MCF 10A (cell line): ENCODE measurements at regions not wholly inside any gene's neighbourhood (a gene's known extent, or its start where the extent isn't known, plus 50 kb on each side); places are given as distances from the start of the nearest gene placed in this dataset.

ENCODE experiments used
- BruUV-seq: library from RNA; stranded (reverse); fragments of 400-500 nt; replicated peaks from 2 replicates; lab custom pipeline; 2021; lab: Mats Ljungman, UMichigan
- CTCF ChIA-PET: fragments of 300-600 bp; sonication (Branson Sonifier 250); formaldehyde crosslinking; extraction: SDS; loops from one replicate; lab custom pipeline; 2021; ENCODE audit warnings: antibody characterized with exemption, inconsistent platforms; lab: Yijun Ruan, JAX
- POLR2A ChIA-PET: fragments of 300-600, 350-650 bp; sonication (Branson Sonifier 250); formaldehyde crosslinking; extraction: SDS; loops from one replicate; lab custom pipeline; 2020; ENCODE audit warnings: antibody characterized with exemption, inconsistent platforms; lab: Yijun Ruan, JAX
- DNase-seq: peaks from one replicate; pipeline ENCODE4 v3.0.0-alpha.2; 2018; ENCODE audit not compliant: unreplicated experiment
- H3K27ac Mint-ChIP-seq: one replicate; pipeline ENCODE4 v1.8.0; 2022; ENCODE audit warnings: mild to moderate bottlenecking, low read depth, mixed read lengths; ENCODE audit not compliant: unreplicated experiment
- H3K27me3 Mint-ChIP-seq: one replicate; pipeline ENCODE4 v1.8.0; 2022; ENCODE audit warnings: mixed read lengths; ENCODE audit not compliant: insufficient read depth, unreplicated experiment
- H3K36me3 Mint-ChIP-seq: one replicate; pipeline ENCODE4 v1.8.0; 2022; ENCODE audit warnings: mild to moderate bottlenecking, moderate library complexity, mixed read lengths; ENCODE audit not compliant: insufficient read depth, unreplicated experiment
- H3K4me1 Mint-ChIP-seq: one replicate; pipeline ENCODE4 v1.8.0; 2022; ENCODE audit warnings: mixed read lengths; ENCODE audit not compliant: insufficient read depth, unreplicated experiment
- H3K4me3 Mint-ChIP-seq: one replicate; pipeline ENCODE4 v1.8.0; 2022; ENCODE audit warnings: mild to moderate bottlenecking, moderate library complexity, mixed read lengths; ENCODE audit not compliant: unreplicated experiment
- H3K9me3 Mint-ChIP-seq: one replicate; pipeline ENCODE4 v1.8.0; 2022; ENCODE audit warnings: mixed read lengths; ENCODE audit not compliant: unreplicated experiment
- intact Hi-C: fragments of 100-400 bp; cut with micrococcal nuclease; formaldehyde crosslinking; loops from 2 replicates; pipeline ENCODE4 v1.14.1; 2022
- TF ChIP-seq, protein P1 (sequence below): fragments of 200-600 bp; IDR thresholded peaks from one replicate; pipeline ENCODE4 v1.8.0; 2022; ENCODE audit warnings: antibody characterized with exemption, mild to moderate bottlenecking; ENCODE audit not compliant: unreplicated experiment

DNA sequence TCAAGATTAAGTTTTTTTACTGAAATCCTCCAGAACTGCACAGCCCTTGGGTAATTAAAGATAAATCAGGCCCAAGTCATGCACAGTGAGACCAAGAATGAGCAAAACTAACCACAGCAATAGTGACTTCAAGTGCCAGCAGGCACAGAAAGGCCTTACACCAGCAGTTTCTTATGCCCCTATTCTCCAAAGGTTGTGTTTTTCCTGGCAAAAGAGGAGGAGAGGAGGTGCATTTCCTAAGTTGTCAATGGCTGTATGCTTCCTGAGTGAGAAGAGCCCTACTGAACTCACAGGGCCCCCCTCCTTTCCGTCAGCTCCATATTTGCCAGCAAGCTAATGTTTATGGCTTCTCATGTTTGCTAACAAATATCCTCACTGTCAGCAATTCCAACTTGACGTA, 418.7 kb upstream of the INTU start:
- no peaks in the 10 kb centered on the region for H3K9me3 Mint-ChIP-seq
- peaks cover 3% of the 10 kb centered on the region for H3K4me1 Mint-ChIP-seq
- no peaks in the 10 kb centered on the region for H3K27me3 Mint-ChIP-seq
- no peak overlapping the region for H3K4me3 Mint-ChIP-seq
- no peaks in the 10 kb centered on the region for H3K36me3 Mint-ChIP-seq
- intact Hi-C loops: no loop called here
- BruUV-seq: no TSS peak
- ChIA-PET CTCF (no interaction called here), POLR2A (no interaction called here)
- H3K27ac Mint-ChIP-seq: no peak overlapping the region
- DNase-seq: no peak
- TF ChIP-seq, protein P1, sequence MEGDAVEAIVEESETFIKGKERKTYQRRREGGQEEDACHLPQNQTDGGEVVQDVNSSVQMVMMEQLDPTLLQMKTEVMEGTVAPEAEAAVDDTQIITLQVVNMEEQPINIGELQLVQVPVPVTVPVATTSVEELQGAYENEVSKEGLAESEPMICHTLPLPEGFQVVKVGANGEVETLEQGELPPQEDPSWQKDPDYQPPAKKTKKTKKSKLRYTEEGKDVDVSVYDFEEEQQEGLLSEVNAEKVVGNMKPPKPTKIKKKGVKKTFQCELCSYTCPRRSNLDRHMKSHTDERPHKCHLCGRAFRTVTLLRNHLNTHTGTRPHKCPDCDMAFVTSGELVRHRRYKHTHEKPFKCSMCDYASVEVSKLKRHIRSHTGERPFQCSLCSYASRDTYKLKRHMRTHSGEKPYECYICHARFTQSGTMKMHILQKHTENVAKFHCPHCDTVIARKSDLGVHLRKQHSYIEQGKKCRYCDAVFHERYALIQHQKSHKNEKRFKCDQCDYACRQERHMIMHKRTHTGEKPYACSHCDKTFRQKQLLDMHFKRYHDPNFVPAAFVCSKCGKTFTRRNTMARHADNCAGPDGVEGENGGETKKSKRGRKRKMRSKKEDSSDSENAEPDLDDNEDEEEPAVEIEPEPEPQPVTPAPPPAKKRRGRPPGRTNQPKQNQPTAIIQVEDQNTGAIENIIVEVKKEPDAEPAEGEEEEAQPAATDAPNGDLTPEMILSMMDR: no peak

DNA sequence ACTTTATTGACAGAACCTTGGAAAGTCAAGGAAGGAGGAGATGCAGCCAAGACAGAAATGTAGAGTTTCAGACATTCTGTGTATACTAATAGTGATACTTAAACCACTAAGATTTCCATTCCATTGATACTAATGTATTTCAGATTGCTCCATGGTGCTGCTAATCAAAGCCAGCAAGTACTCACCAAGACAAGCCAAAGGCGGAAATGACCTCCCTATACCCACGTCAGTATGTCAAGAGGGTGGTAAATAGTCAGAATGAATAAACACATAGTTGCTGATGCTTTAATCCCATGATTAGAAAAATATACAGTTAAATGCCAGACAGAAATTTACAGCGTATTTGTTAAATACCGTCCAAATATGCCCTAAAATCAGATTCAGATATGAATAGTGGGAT, 417.8 kb upstream of the INTU start:
- Mint-ChIP-seq H3K27me3 (no peaks in the 10 kb centered on the region), H3K36me3 (no peaks in the 10 kb centered on the region), H3K4me1 (peaks cover 7% of the 10 kb centered on the region), H3K27ac (no peak overlapping the region), H3K9me3 (no peaks in the 10 kb centered on the region), H3K4me3 (no peak overlapping the region)
- BruUV-seq: no TSS peak
- POLR2A ChIA-PET: no interaction called here
- TF ChIP-seq, protein P1: no peak
- DNase-seq: no peak
- CTCF ChIA-PET: interaction anchor here (0.6 kb wide), 1 partner anchor 87 kb away, joined by 4 read pairs; no protein-coding TSS in a partner anchor
- intact Hi-C loops: no loop called here

DNA sequence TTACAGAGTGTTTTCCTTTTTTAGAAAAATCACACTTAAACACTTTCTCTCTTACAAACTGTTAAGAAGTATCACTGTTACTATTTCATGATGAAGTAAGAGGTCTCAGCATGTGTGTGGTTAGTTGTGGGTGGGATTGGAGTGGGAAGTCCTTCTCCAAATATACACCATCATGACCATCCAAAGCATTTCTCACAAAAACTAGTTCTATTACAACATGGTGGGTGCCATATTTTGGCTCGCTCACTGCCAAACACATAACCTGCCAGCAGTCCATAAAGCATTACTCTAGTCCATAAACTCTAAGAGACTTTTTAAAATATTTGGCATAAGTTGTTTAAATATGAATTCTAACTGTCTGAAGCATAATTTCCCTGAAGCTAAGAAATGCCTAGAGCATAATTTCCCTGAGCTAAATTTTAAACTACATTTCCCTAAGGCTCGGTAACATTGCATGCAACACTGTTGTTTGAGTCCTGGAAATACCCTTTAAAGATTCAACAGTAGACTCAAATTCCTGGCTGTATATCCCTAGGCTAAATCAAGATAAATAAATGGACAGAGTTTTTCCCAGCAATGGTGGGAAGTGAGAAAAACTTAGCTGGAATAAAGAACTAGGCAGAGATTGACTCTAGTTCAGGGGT, 415.0 kb upstream of the INTU start:
- Mint-ChIP-seq H3K27me3 (no peaks in the 10 kb centered on the region), H3K4me1 (peaks cover 7% of the 10 kb centered on the region), H3K9me3 (no peaks in the 10 kb centered on the region), H3K4me3 (no peak overlapping the region), H3K36me3 (no peaks in the 10 kb centered on the region), H3K27ac (no peak overlapping the region)
- POLR2A ChIA-PET: no interaction called here
- no TSS peak for BruUV-seq
- TF ChIP-seq, protein P1: no peak
- DNase-seq: no peak
- CTCF ChIA-PET: no interaction called here
- intact Hi-C loops: no loop called here

DNA sequence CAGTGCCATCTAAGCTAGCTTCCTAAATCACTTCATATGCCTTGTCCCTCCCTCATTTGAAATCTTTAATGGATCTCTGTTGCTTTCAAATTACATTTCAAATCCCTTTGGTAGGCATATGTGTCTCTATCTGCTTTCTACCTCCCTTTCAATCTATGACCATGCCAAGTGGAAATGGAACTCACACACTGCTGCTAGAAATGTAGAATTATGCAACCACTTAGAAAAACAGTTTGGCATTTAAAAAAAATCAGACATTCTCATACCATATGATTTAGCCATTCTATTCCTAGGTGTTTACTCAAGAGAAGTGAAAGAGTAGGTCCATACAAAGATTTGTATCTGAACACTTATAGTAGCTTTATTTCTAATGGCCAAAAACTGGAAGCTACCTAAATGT, 413.5 kb upstream of the INTU start:
- ChIA-PET POLR2A (interaction anchor here (0.7 kb wide), 1 partner anchor 149 kb away, joined by 3 read pairs; no protein-coding TSS in a partner anchor), CTCF (no interaction called here)
- H3K4me1 Mint-ChIP-seq: peaks cover 7% of the 10 kb centered on the region
- H3K27ac Mint-ChIP-seq: no peak overlapping the region
- no peak overlapping the region for H3K4me3 Mint-ChIP-seq
- no peak for DNase-seq
- TF ChIP-seq, protein P1: no peak
- H3K27me3 Mint-ChIP-seq: no peaks in the 10 kb centered on the region
- intact Hi-C loops: no loop called here
- H3K36me3 Mint-ChIP-seq: no peaks in the 10 kb centered on the region
- no peaks in the 10 kb centered on the region for H3K9me3 Mint-ChIP-seq
- no TSS peak for BruUV-seq
